HCT116 (cell line): ENCODE measurements at regions not wholly inside any gene's neighbourhood (a gene's known extent, or its start where the extent isn't known, plus 50 kb on each side); places are given as distances from the start of the nearest gene placed in this dataset.

Source experiments
- ATAC-seq: fragments of 200-7000 bp; cut with Tn5 transposase; 2 replicates; pipeline ENCODE4 v1.9.1; 2020; ENCODE audit warnings: mild to moderate bottlenecking, moderate library complexity
- BruUV-seq: library from RNA; stranded (reverse); fragments of 400-500 nt; replicated peaks from 2 replicates; lab custom pipeline; 2021; lab: Mats Ljungman, UMichigan
- CTCF ChIA-PET: fragments of 300-600 bp; sonication (Branson Sonifier 250); formaldehyde crosslinking; loops from one replicate; lab custom pipeline; 2021; ENCODE audit warnings: antibody characterized with exemption; lab: Charles Lee
- POLR2A ChIA-PET: fragments of 300-600, 350-600 bp; sonication (Branson Sonifier 250); formaldehyde crosslinking; loops from one replicate; lab custom pipeline; 2021; ENCODE audit warnings: antibody characterized with exemption; lab: Charles Lee
- RAD21 ChIA-PET, 2 experiments: fragments of 300-600 bp; sonication (Branson Sonifier 250); formaldehyde crosslinking; loops; one replicate each; lab custom pipeline; 2023; ENCODE audit warnings: low total read pairs in 2 of 2; ENCODE audit not compliant: uncharacterized antibody in 2 of 2, unreplicated experiment in 2 of 2, low non-redundant PET in 1 of 2; lab: Charles Lee
- DNase-seq: peaks from one replicate; pipeline ENCODE4 v3.0.0-alpha.2; 2010; ENCODE audit warnings: low read depth, low spot score
- H2AFZ ChIP-seq: fragments of 200-600 bp; shearing (Covaris generic), sonication (generic); 2 replicates; pipeline ENCODE4 v1.6.1; 2017; ENCODE audit warnings: low read depth, mixed run types, mixed read lengths, antibody characterized with exemption, low read length; ENCODE audit not compliant: poor library complexity, severe bottlenecking
- H3K27ac ChIP-seq: 2 replicates; pipeline ENCODE4 v1.5.1; 2012; ENCODE audit warnings: low read depth, low read length
- H3K27me3 ChIP-seq: fragments of 200-600 bp; sonication (generic); 2 replicates; pipeline ENCODE4 v1.6.1; 2016; ENCODE audit warnings: mixed run types, low read length, mixed read lengths; ENCODE audit not compliant: insufficient read depth
- H3K36me3 ChIP-seq, 2 experiments: fragments of 200-500 bp in 1 of 2; fragments of 200-600 bp in 1 of 2; sonication (Bioruptor generic) in 1 of 2; sonication (generic) in 1 of 2; 2 replicates each; pipeline versions ENCODE4 v1.5.1 to v1.6.1; 2014 to 2016; ENCODE audit warnings: low read length in 2 of 2, inconsistent platforms in 1 of 2, mixed read lengths in 1 of 2, mixed run types in 1 of 2; ENCODE audit not compliant: insufficient read depth in 2 of 2, control insufficient read depth in 1 of 2
- H3K4me1 ChIP-seq, 2 experiments: fragments of 200-600 bp in 1 of 2; sonication (generic) in 1 of 2; 2 replicates each; pipeline versions ENCODE4 v1.5.1 to v1.6.1; 2012 to 2017; ENCODE audit warnings: low read length in 2 of 2, inconsistent platforms in 1 of 2, mild to moderate bottlenecking in 1 of 2, mixed read lengths in 1 of 2, mixed run types in 1 of 2, moderate library complexity in 1 of 2; ENCODE audit not compliant: insufficient read depth in 2 of 2, control insufficient read depth in 1 of 2
- H3K4me2 ChIP-seq: fragments of 200-600 bp; sonication (generic); 2 replicates; pipeline ENCODE4 v1.6.1; 2017; ENCODE audit warnings: mixed run types, low read length, mixed read lengths
- H3K4me3 ChIP-seq, 2 experiments: fragments of 200-600 bp in 1 of 2; sonication (generic) in 1 of 2; replicated peaks in 1 of 2; 2 replicates each; pipeline ENCODE4 v1.5.1; 2011 to 2016; ENCODE audit warnings: low read length in 2 of 2, control low read depth in 1 of 2, low read depth in 1 of 2, mild to moderate bottlenecking in 1 of 2, mixed read lengths in 1 of 2, mixed run types in 1 of 2
- H3K79me2 ChIP-seq: fragments of 200-600 bp; sonication (generic); 2 replicates; pipeline ENCODE4 v1.6.1; 2017; ENCODE audit warnings: mild to moderate bottlenecking, mixed run types, low read length, moderate library complexity, mixed read lengths; ENCODE audit not compliant: insufficient read depth
- H3K9ac ChIP-seq: fragments of 200-600 bp; sonication (generic); 2 replicates; pipeline ENCODE4 v1.6.1; 2016; ENCODE audit warnings: low read length, mixed read lengths
- H3K9me2 ChIP-seq: fragments of 200-600 bp; sonication (generic), shearing (Covaris generic); 2 replicates; pipeline ENCODE4 v1.6.1; 2017; ENCODE audit warnings: mixed run types, mild to moderate bottlenecking, moderate library complexity; ENCODE audit not compliant: insufficient read depth
- H3K9me3 ChIP-seq, 2 experiments: fragments of 200-500 bp in 1 of 2; fragments of 200-600 bp in 1 of 2; sonication (Bioruptor generic) in 1 of 2; sonication (generic) in 1 of 2; 2 replicates each; pipeline ENCODE4 v1.6.1; 2014 to 2017; ENCODE audit warnings: low read length in 2 of 2, mixed read lengths in 2 of 2, inconsistent platforms in 1 of 2, low read depth in 1 of 2, mild to moderate bottlenecking in 1 of 2, mixed run types in 1 of 2, moderate library complexity in 1 of 2; ENCODE audit not compliant: control insufficient read depth in 1 of 2, insufficient read depth in 1 of 2
- H4K20me1 ChIP-seq: fragments of 200-600 bp; sonication (generic), shearing (Covaris generic); 2 replicates; pipeline ENCODE4 v1.6.1; 2017; ENCODE audit warnings: mixed run types, mild to moderate bottlenecking, moderate library complexity; ENCODE audit not compliant: insufficient read depth
- CBX3 ChIP-seq: IDR thresholded peaks from 2 replicates; pipeline ENCODE4 v1.6.1; 2012; ENCODE audit warnings: low read depth
- CEBPB ChIP-seq: IDR thresholded peaks from 2 replicates; pipeline ENCODE4 v1.6.1; 2012; ENCODE audit warnings: low read depth
- CTCF ChIP-seq, 3 experiments: fragments of 200-600 bp in 1 of 3; sonication (generic) in 1 of 3; IDR thresholded peaks in 2 of 3; conservative IDR thresholded peaks in 1 of 3; 2 replicates each; pipeline ENCODE4 v1.5.1; 2012 to 2017; ENCODE audit warnings: low read depth in 2 of 3, low read length in 2 of 3, antibody characterized with exemption in 1 of 3, borderline replicate concordance in 1 of 3, control low read depth in 1 of 3, mild to moderate bottlenecking in 1 of 3, mixed read lengths in 1 of 3, mixed run types in 1 of 3, moderate library complexity in 1 of 3; ENCODE audit not compliant: insufficient read depth in 1 of 3
- EZH2 ChIP-seq: fragments of 200-600 bp; sonication (generic); IDR thresholded peaks from 2 replicates; pipeline ENCODE4 v1.6.1; 2017; ENCODE audit warnings: antibody characterized with exemption, mixed run types
- EZH2phosphoT487 ChIP-seq: fragments of 200-600 bp; IDR thresholded peaks from 2 replicates; pipeline ENCODE4 v1.6.1; 2018; ENCODE audit warnings: antibody characterized with exemption, borderline replicate concordance
- FOSL1 ChIP-seq: IDR thresholded peaks from 2 replicates; pipeline ENCODE4 v1.6.1; 2012; ENCODE audit warnings: low read depth
- MAX ChIP-seq: IDR thresholded peaks from 2 replicates; pipeline ENCODE4 v1.6.1; 2012
- REST ChIP-seq: IDR thresholded peaks from 2 replicates; pipeline ENCODE4 v1.6.1; 2012; ENCODE audit warnings: low read depth
- SP1 ChIP-seq: IDR thresholded peaks from 2 replicates; pipeline ENCODE4 v1.6.1; 2012; ENCODE audit warnings: low read depth
- SRF ChIP-seq: IDR thresholded peaks from 2 replicates; pipeline ENCODE4 v1.6.1; 2012; ENCODE audit warnings: low read depth
- ZFX ChIP-seq: fragments of 450-650 bp; IDR thresholded peaks from 2 replicates; pipeline ENCODE4 v1.6.1; 2017
- intact Hi-C: fragments of 100-400 bp; cut with micrococcal nuclease; formaldehyde crosslinking; loops from 2 replicates; pipeline ENCODE4 v1.10.0; 2022

GRCh38 chr12:45669093-45669492, 60.4 kb upstream of the ARID2 start:
- DNase-seq = no peak
- H3K9ac ChIP-seq = no peak overlapping the region
- no peak for TF ChIP-seq FOSL1
- no peak for TF ChIP-seq CTCF (IDR thresholded peaks at IDR 0.05 in 2 of 3, conservative IDR thresholded peaks at IDR 0.05 in 1 of 3; ENCODE audit: borderline replicate concordance in 1 of 3, insufficient read depth in 1 of 3, low read depth in 2 of 3, low read length in 2 of 3)
- TF ChIP-seq REST = no peak
- no peak for TF ChIP-seq ZFX
- no peak for TF ChIP-seq MAX
- no peak for TF ChIP-seq SP1
- no peak for TF ChIP-seq SRF
- TF ChIP-seq CEBPB = no peak
- no peak for TF ChIP-seq CBX3
- no peak for TF ChIP-seq EZH2phosphoT487
- no peak for TF ChIP-seq EZH2
- no peaks in the 10 kb centered on the region for H3K4me1 ChIP-seq
- H3K79me2 ChIP-seq = no peaks in the 10 kb centered on the region
- no peak overlapping the region for H3K4me3 ChIP-seq
- BruUV-seq = no TSS peak
- ChIA-PET RAD21 (no interaction called here), CTCF (no interaction called here), POLR2A (no interaction called here)
- no peaks in the 10 kb centered on the region for H3K9me2 ChIP-seq
- H3K27me3 ChIP-seq = no peaks in the 10 kb centered on the region
- H2AFZ ChIP-seq = no peak overlapping the region
- H3K27ac ChIP-seq = no peak overlapping the region
- H4K20me1 ChIP-seq = no peaks in the 10 kb centered on the region
- intact Hi-C loops = no loop called here
- no peaks in the 10 kb centered on the region for H3K36me3 ChIP-seq
- no peak for ATAC-seq
- H3K9me3 ChIP-seq = no peaks in the 10 kb centered on the region
- no peak overlapping the region for H3K4me2 ChIP-seq
